H1 (cell line): ENCODE measurements at regions not wholly inside any gene's neighbourhood (a gene's known extent, or its start where the extent isn't known, plus 50 kb on each side); places are given as distances from the start of the nearest gene placed in this dataset.

Experiments
- CTCF ChIA-PET: fragments of 300-600 bp; sonication (Branson Sonifier 250); formaldehyde crosslinking; loops from one replicate; lab custom pipeline; 2021; ENCODE audit not compliant: partially characterized antibody; lab: Charles Lee
- POLR2A ChIA-PET: fragments of 300-600 bp; sonication (Branson Sonifier 250); formaldehyde crosslinking; loops from one replicate; lab custom pipeline; 2021; ENCODE audit warnings: inconsistent platforms; ENCODE audit not compliant: partially characterized antibody; lab: Charles Lee
- DNase-seq, 2 experiments: peaks; one replicate each; pipeline versions ENCODE4 v3.0.0 to v3.0.0-alpha.2; 2010 to 2022; ENCODE audit warnings: low spot score in 2 of 2, low read depth in 1 of 2, mixed read lengths in 1 of 2
- FAIRE-seq: peaks from 2 replicates; lab custom pipeline; 2011; peaks lifted over from hg19 to GRCh38; lab: Jason Lieb, UNC
- H2AFZ ChIP-seq: 2 replicates; pipeline ENCODE4 v1.8.1; 2012; ENCODE audit warnings: low read length, inconsistent platforms
- H2AK5ac ChIP-seq: 2 replicates; pipeline ENCODE4 v1.6.1; 2013; ENCODE audit warnings: low read depth, low read length
- H2BK120ac ChIP-seq: replicated peaks from 2 replicates; pipeline ENCODE3; 2013; ENCODE audit warnings: low read depth, low read length, inconsistent platforms
- H2BK12ac ChIP-seq: 2 replicates; pipeline ENCODE4 v1.6.1; 2013; ENCODE audit warnings: low read depth, low read length
- H2BK15ac ChIP-seq: 2 replicates; pipeline ENCODE4 v1.6.1; 2013; ENCODE audit warnings: low read length
- H2BK20ac ChIP-seq: 2 replicates; pipeline ENCODE4 v1.6.1; 2013; ENCODE audit warnings: low read length
- H2BK5ac ChIP-seq: 2 replicates; pipeline ENCODE4 v1.6.1; 2013; ENCODE audit warnings: low read depth, low read length
- H3K14ac ChIP-seq: 2 replicates; pipeline ENCODE4 v1.6.1; 2013; ENCODE audit warnings: inconsistent platforms; ENCODE audit not compliant: insufficient read length
- H3K18ac ChIP-seq: 2 replicates; pipeline ENCODE4 v1.6.1; 2013; ENCODE audit warnings: low read length; ENCODE audit errors: extremely low read depth
- H3K23ac ChIP-seq: 2 replicates; pipeline ENCODE4 v1.6.1; 2013; ENCODE audit warnings: inconsistent platforms; ENCODE audit not compliant: insufficient read length
- H3K23me2 ChIP-seq: 2 replicates; pipeline ENCODE4 v1.6.1; 2013; ENCODE audit warnings: low read depth, low read length
- H3K27ac ChIP-seq: 2 replicates; pipeline ENCODE4 v1.6.1; 2011; ENCODE audit warnings: low read depth, low read length, inconsistent platforms
- H3K27me3 ChIP-seq, 4 experiments: replicated peaks in 1 of 4; 1 replicate in 1 of 4; 2 replicates in 3 of 4; pipeline versions ENCODE4 v1.6.1 to v1.8.1; 2011 to 2013; ENCODE audit warnings: low read length in 3 of 4, mild to moderate bottlenecking in 3 of 4, inconsistent platforms in 2 of 4, mixed read lengths in 2 of 4, moderate library complexity in 1 of 4; ENCODE audit not compliant: control insufficient read depth in 3 of 4, insufficient read depth in 3 of 4; ENCODE audit errors: extremely low read depth in 1 of 4
- H3K36me3 ChIP-seq, 4 experiments: 2 replicates each; pipeline versions ENCODE4 v1.6.1 to v1.8.1; 2011 to 2013; ENCODE audit warnings: mild to moderate bottlenecking in 4 of 4, low read length in 3 of 4, moderate library complexity in 2 of 4, control low read depth in 1 of 4, inconsistent platforms in 1 of 4; ENCODE audit not compliant: insufficient read depth in 4 of 4, control insufficient read depth in 2 of 4
- H3K4ac ChIP-seq: replicated peaks from 2 replicates; pipeline ENCODE3; 2013; ENCODE audit warnings: low read length, low read depth, mixed read lengths, inconsistent platforms; ENCODE audit not compliant: insufficient read length
- H3K4me1 ChIP-seq, 4 experiments: replicated peaks in 1 of 4; 1 replicate in 1 of 4; 2 replicates in 3 of 4; pipeline versions ENCODE4 v1.6.1 to v1.8.1; 2011 to 2013; ENCODE audit warnings: low read length in 3 of 4, inconsistent platforms in 2 of 4, mixed read lengths in 1 of 4; ENCODE audit not compliant: insufficient read depth in 4 of 4, control insufficient read depth in 3 of 4
- H3K4me2 ChIP-seq, 2 experiments: 2 replicates each; pipeline versions ENCODE4 v1.6.1 to v1.8.1; 2011 to 2013; ENCODE audit warnings: low read depth in 2 of 2, low read length in 2 of 2, control low read depth in 1 of 2, inconsistent platforms in 1 of 2, mild to moderate bottlenecking in 1 of 2; ENCODE audit not compliant: insufficient read depth in 1 of 2
- H3K4me3 ChIP-seq, 4 experiments: fragments of 200-600, 300-600 bp in 1 of 4; sonication (generic), shearing (Covaris generic), sonication (Bioruptor Twin) in 1 of 4; 2 replicates each; pipeline versions ENCODE4 v1.5.1 to v1.8.1; 2011 to 2016; ENCODE audit warnings: low read length in 4 of 4, low read depth in 3 of 4, control low read depth in 2 of 4, inconsistent platforms in 2 of 4, mild to moderate bottlenecking in 2 of 4, mixed read lengths in 1 of 4, moderate library complexity in 1 of 4; ENCODE audit not compliant: insufficient read depth in 2 of 4; ENCODE audit errors: extremely low read depth in 1 of 4
- H3K56ac ChIP-seq: replicated peaks from 2 replicates; pipeline ENCODE3; 2013; ENCODE audit warnings: low read depth, mild to moderate bottlenecking, mixed read lengths, low read length, inconsistent platforms; ENCODE audit not compliant: insufficient read length
- H3K79me1 ChIP-seq: 2 replicates; pipeline ENCODE4 v1.6.1; 2013; ENCODE audit warnings: low read depth, low read length, control low read depth
- H3K79me2 ChIP-seq, 2 experiments: 2 replicates each; pipeline versions ENCODE4 v1.6.1 to v1.8.1; 2012 to 2013; ENCODE audit warnings: low read length in 2 of 2, mild to moderate bottlenecking in 2 of 2, inconsistent platforms in 1 of 2; ENCODE audit not compliant: insufficient read depth in 2 of 2, control insufficient read depth in 1 of 2
- H3K9ac ChIP-seq, 4 experiments: replicated peaks in 1 of 4; 1 replicate in 1 of 4; 2 replicates in 3 of 4; pipeline versions ENCODE4 v1.6.1 to v1.8.1; 2011 to 2013; ENCODE audit warnings: low read depth in 3 of 4, low read length in 3 of 4, control low read depth in 2 of 4, mild to moderate bottlenecking in 2 of 4, moderate library complexity in 2 of 4, inconsistent platforms in 1 of 4; ENCODE audit errors: extremely low read depth in 1 of 4
- H3K9me3 ChIP-seq, 2 experiments: 2 replicates each; pipeline versions ENCODE4 v1.6.1 to v1.8.1; 2012 to 2013; ENCODE audit warnings: mild to moderate bottlenecking in 2 of 2, moderate library complexity in 2 of 2, control low read depth in 1 of 2, inconsistent platforms in 1 of 2, low read depth in 1 of 2, low read length in 1 of 2, mixed read lengths in 1 of 2; ENCODE audit not compliant: insufficient read depth in 2 of 2
- H4K20me1 ChIP-seq, 2 experiments: replicated peaks in 1 of 2; 2 replicates each; pipeline versions ENCODE3 to v1.8.1; 2011 to 2013; ENCODE audit warnings: inconsistent platforms in 2 of 2, low read length in 2 of 2, mild to moderate bottlenecking in 1 of 2; ENCODE audit not compliant: insufficient read depth in 2 of 2, control insufficient read depth in 1 of 2
- H4K5ac ChIP-seq: 2 replicates; pipeline ENCODE4 v1.6.1; 2013; ENCODE audit warnings: low read length, low read depth, mixed read lengths, inconsistent platforms; ENCODE audit not compliant: insufficient read length
- H4K8ac ChIP-seq: 2 replicates; pipeline ENCODE4 v1.8.0; 2013; ENCODE audit warnings: mild to moderate bottlenecking, moderate library complexity, low read length, inconsistent platforms; ENCODE audit not compliant: insufficient read depth; ENCODE audit errors: extremely low read depth
- H4K91ac ChIP-seq: replicated peaks from 2 replicates; pipeline ENCODE3; 2013; ENCODE audit warnings: low read length, mixed read lengths, inconsistent platforms; ENCODE audit not compliant: insufficient read length
- ATF2 ChIP-seq: IDR thresholded peaks from 2 replicates; pipeline ENCODE4 v1.6.1; 2012; ENCODE audit warnings: low read length, inconsistent platforms
- BCL11A ChIP-seq, 2 experiments: IDR thresholded peaks; one replicate each; pipeline ENCODE4 v1.6.1; 2011; ENCODE audit warnings: low read depth in 2 of 2, low read length in 2 of 2, mild to moderate bottlenecking in 2 of 2
- CEBPB ChIP-seq: IDR thresholded peaks from 2 replicates; pipeline ENCODE4 v1.6.1; 2012; ENCODE audit warnings: low read depth, low read length
- FOSL1 ChIP-seq: IDR thresholded peaks from 2 replicates; pipeline ENCODE4 v1.6.1; 2011; ENCODE audit warnings: mild to moderate bottlenecking, low read depth, low read length, moderate library complexity; ENCODE audit not compliant: insufficient read depth
- GABPA ChIP-seq: IDR thresholded peaks from 2 replicates; pipeline ENCODE4 v1.6.1; 2011; ENCODE audit warnings: mild to moderate bottlenecking, low read length, moderate library complexity, borderline replicate concordance; ENCODE audit not compliant: insufficient read depth
- GTF2F1 ChIP-seq: IDR thresholded peaks from 2 replicates; pipeline ENCODE4 v1.6.1; 2012; ENCODE audit warnings: low read depth, low read length, improper control_type of control experiment, borderline replicate concordance
- HDAC2 ChIP-seq, 2 experiments: fragments of 300-600 bp in 1 of 2; sonication (generic) in 1 of 2; IDR thresholded peaks; 2 replicates each; pipeline ENCODE4 v1.6.1; 2011 to 2012; ENCODE audit warnings: low read depth in 2 of 2, low read length in 2 of 2, mild to moderate bottlenecking in 2 of 2, moderate library complexity in 2 of 2, borderline replicate concordance in 1 of 2, inconsistent platforms in 1 of 2
- HDAC6 ChIP-seq: IDR thresholded peaks from one replicate; pipeline ENCODE4 v1.7.1; 2012; ENCODE audit warnings: low read depth, mild to moderate bottlenecking, inconsistent platforms, low read length, moderate library complexity
- KDM5A ChIP-seq: fragments of 200-600 bp; IDR thresholded peaks from 2 replicates; pipeline ENCODE4 v1.7.1; 2012; ENCODE audit warnings: mild to moderate bottlenecking, low read length, inconsistent platforms, mixed read lengths
- PHF8 ChIP-seq: fragments of 200-600 bp; sonication (generic); conservative IDR thresholded peaks from 2 replicates; pipeline ENCODE4 v1.7.1; 2012; ENCODE audit warnings: low read depth, mild to moderate bottlenecking, inconsistent platforms, low read length, moderate library complexity
- POLR2AphosphoS5 ChIP-seq: IDR thresholded peaks from 2 replicates; pipeline ENCODE4 v1.6.1; 2011; ENCODE audit warnings: low read depth, low read length
- POU5F1 ChIP-seq: IDR thresholded peaks from 2 replicates; pipeline ENCODE4 v1.6.1; 2011; ENCODE audit warnings: low read depth, mild to moderate bottlenecking, low read length, moderate library complexity
- RAD21 ChIP-seq, 2 experiments: IDR thresholded peaks in 1 of 2; conservative IDR thresholded peaks in 1 of 2; 2 replicates each; pipeline ENCODE4 v1.6.1; 2011; ENCODE audit warnings: low read depth in 2 of 2, low read length in 2 of 2, improper control_type of control experiment in 1 of 2, inconsistent platforms in 1 of 2, mild to moderate bottlenecking in 1 of 2, moderate library complexity in 1 of 2
- WGBS, 2 experiments: shearing (Covaris generic) in 1 of 2; methylation state at CpG; one replicate each; pipeline versions ENCODE4 v1.1.6 to v1.1.7; 2013 to 2015; ENCODE audit warnings: low lambda C conversion rate in 2 of 2, mixed read lengths in 2 of 2, inconsistent platforms in 1 of 2, low coverage in 1 of 2, missing lambda C conversion rate in 1 of 2; ENCODE audit not compliant: insufficient replicate concordance in 2 of 2, insufficient coverage in 1 of 2, insufficient read length in 1 of 2; ENCODE audit errors: extremely low coverage in 1 of 2, missing lambda C conversion rate in 1 of 2; 5-methylcytosine and 5-hydroxymethylcytosine counted together

GRCh38 chr18:26667046-26667445, 118.7 kb upstream of the KCTD1 start:
- POLR2A ChIA-PET: no interaction called here
- no peaks in the 10 kb centered on the region for H3K23me2 ChIP-seq
- H2AFZ ChIP-seq: no peak overlapping the region
- no peak overlapping the region for H3K27ac ChIP-seq
- no peak overlapping the region for H3K18ac ChIP-seq
- no peak for FAIRE-seq
- DNase-seq: no peak
- H4K5ac ChIP-seq: no peak overlapping the region
- H2BK120ac ChIP-seq: no peak overlapping the region
- no peak overlapping the region for H2BK5ac ChIP-seq
- no peaks in the 10 kb centered on the region for H4K20me1 ChIP-seq
- no peak overlapping the region for H3K9ac ChIP-seq
- H3K23ac ChIP-seq: no peak overlapping the region
- H3K9me3 ChIP-seq: no peaks in the 10 kb centered on the region
- no peak overlapping the region for H3K14ac ChIP-seq
- H4K91ac ChIP-seq: no peak overlapping the region
- no peak overlapping the region for H4K8ac ChIP-seq
- no peak overlapping the region for H2BK20ac ChIP-seq
- H3K56ac ChIP-seq: no peak overlapping the region
- no peak overlapping the region for H2BK12ac ChIP-seq
- no peak overlapping the region for H3K4ac ChIP-seq
- H3K4me1 ChIP-seq: no peaks in the 10 kb centered on the region
- no peaks in the 10 kb centered on the region for H3K36me3 ChIP-seq
- no peaks in the 10 kb centered on the region for H3K27me3 ChIP-seq
- H3K4me2 ChIP-seq: no peak overlapping the region
- no peak overlapping the region for H2AK5ac ChIP-seq
- 82% methylated on average over 2 of the region's 2 CpGs; no CpG with 5 or more reads in 1 of the 2 experiments for WGBS, 2 experiments
- no peaks in the 10 kb centered on the region for H3K79me1 ChIP-seq
- no peak overlapping the region for H3K4me3 ChIP-seq
- H3K79me2 ChIP-seq: no peaks in the 10 kb centered on the region
- CTCF ChIA-PET: interaction anchor here (0.6 kb wide), 1 partner anchor 812 kb away, joined by 3 read pairs; no protein-coding TSS in a partner anchor
- no peak overlapping the region for H2BK15ac ChIP-seq
- TF ChIP-seq HDAC2 (IDR thresholded peaks at IDR 0.05; ENCODE audit: borderline replicate concordance in 1 of 2, low read depth in 2 of 2, low read length in 2 of 2): no peak
- no peak for TF ChIP-seq RAD21 (IDR thresholded peaks at IDR 0.05 in 1 of 2, conservative IDR thresholded peaks at IDR 0.05 in 1 of 2; ENCODE audit: low read depth in 2 of 2, low read length in 2 of 2)
- no peak for TF ChIP-seq POU5F1
- no peak for TF ChIP-seq BCL11A (IDR thresholded peaks at IDR 0.05; ENCODE audit: low read depth in 2 of 2, low read length in 2 of 2)
- TF ChIP-seq PHF8: no peak
- no peak for TF ChIP-seq GTF2F1
- no peak for TF ChIP-seq FOSL1
- TF ChIP-seq GABPA: no peak
- TF ChIP-seq CEBPB: no peak
- TF ChIP-seq ATF2: no peak
- no peak for TF ChIP-seq POLR2AphosphoS5
- TF ChIP-seq KDM5A: no peak
- TF ChIP-seq HDAC6: no peak
